H9 (cell line): ENCODE measurements at regions not wholly inside any gene's neighbourhood (a gene's known extent, or its start where the extent isn't known, plus 50 kb on each side); places are given as distances from the start of the nearest gene placed in this dataset.

Source experiments
- DNase-seq: peaks from one replicate; pipeline ENCODE4 v3.0.0-alpha.2; 2017
- H2AFZ ChIP-seq: one replicate; pipeline ENCODE4 v1.6.1; 2013; ENCODE audit warnings: mild to moderate bottlenecking, low read length, control low read depth, moderate library complexity
- H2AK5ac ChIP-seq: 2 replicates; pipeline ENCODE4 v1.6.1; 2013; ENCODE audit warnings: low read length, control low read depth, mixed read lengths; ENCODE audit not compliant: insufficient read length
- H2BK120ac ChIP-seq: one replicate; pipeline ENCODE4 v1.6.1; 2013; ENCODE audit warnings: low read depth, mild to moderate bottlenecking, low read length, control low read depth, inconsistent platforms; ENCODE audit not compliant: poor library complexity, severe bottlenecking
- H2BK12ac ChIP-seq: 2 replicates; pipeline ENCODE4 v1.6.1; 2013; ENCODE audit warnings: low read length, control low read depth, mixed read lengths, low read depth; ENCODE audit not compliant: insufficient read length
- H2BK15ac ChIP-seq: 2 replicates; pipeline ENCODE4 v1.6.1; 2013; ENCODE audit warnings: low read depth, low read length, control low read depth
- H2BK20ac ChIP-seq: one replicate; pipeline ENCODE4 v1.6.1; 2013; ENCODE audit warnings: low read depth, mild to moderate bottlenecking, low read length, control low read depth, inconsistent platforms; ENCODE audit not compliant: poor library complexity, severe bottlenecking
- H2BK5ac ChIP-seq: 2 replicates; pipeline ENCODE4 v1.6.1; 2013; ENCODE audit warnings: low read length, control low read depth, mixed read lengths; ENCODE audit not compliant: insufficient read length
- H3K14ac ChIP-seq: 2 replicates; pipeline ENCODE4 v1.6.1; 2013; ENCODE audit warnings: low read length, control low read depth; ENCODE audit not compliant: insufficient read depth
- H3K18ac ChIP-seq: 2 replicates; pipeline ENCODE4 v1.6.1; 2013; ENCODE audit warnings: low read depth, mild to moderate bottlenecking, mixed read lengths, low read length, control low read depth; ENCODE audit not compliant: insufficient read length
- H3K23ac ChIP-seq: 2 replicates; pipeline ENCODE4 v1.6.1; 2013; ENCODE audit warnings: low read length, control low read depth, mixed read lengths, low read depth; ENCODE audit not compliant: insufficient read length
- H3K23me2 ChIP-seq: 2 replicates; pipeline ENCODE4 v1.6.1; 2013; ENCODE audit warnings: low read depth, mild to moderate bottlenecking, mixed read lengths, low read length, control low read depth; ENCODE audit not compliant: insufficient read length, poor library complexity, severe bottlenecking
- H3K27ac ChIP-seq: 2 replicates; pipeline ENCODE4 v1.5.1; 2013; ENCODE audit warnings: low read length, control low read depth, mixed read lengths, low read depth; ENCODE audit not compliant: insufficient read length
- H3K27me3 ChIP-seq: 2 replicates; pipeline ENCODE4 v1.6.1; 2013; ENCODE audit warnings: low read length, control low read depth, inconsistent platforms; ENCODE audit not compliant: insufficient read depth
- H3K4ac ChIP-seq: 2 replicates; pipeline ENCODE4 v1.6.1; 2013; ENCODE audit warnings: low read depth, mild to moderate bottlenecking, control low read depth, inconsistent platforms, low read length, moderate library complexity
- H3K4me1 ChIP-seq: 2 replicates; pipeline ENCODE4 v1.6.1; 2013; ENCODE audit warnings: low read length, control low read depth, inconsistent platforms; ENCODE audit not compliant: insufficient read depth
- H3K4me2 ChIP-seq: 2 replicates; pipeline ENCODE4 v1.6.1; 2013; ENCODE audit warnings: low read length, control low read depth, mixed read lengths; ENCODE audit not compliant: insufficient read length, insufficient read depth
- H3K56ac ChIP-seq: 2 replicates; pipeline ENCODE4 v1.6.1; 2013; ENCODE audit warnings: low read depth, mild to moderate bottlenecking, mixed read lengths, low read length, control low read depth; ENCODE audit not compliant: insufficient read length
- H3K79me1 ChIP-seq: 2 replicates; pipeline ENCODE4 v1.6.1; 2013; ENCODE audit warnings: low read depth, mild to moderate bottlenecking, moderate library complexity, low read length, control low read depth, inconsistent platforms; ENCODE audit not compliant: insufficient read depth, poor library complexity, severe bottlenecking
- H3K79me2 ChIP-seq: 2 replicates; pipeline ENCODE4 v1.6.1; 2013; ENCODE audit warnings: low read length, control low read depth, inconsistent platforms; ENCODE audit not compliant: insufficient read depth
- H3K9ac ChIP-seq: 2 replicates; pipeline ENCODE4 v1.6.1; 2013; ENCODE audit warnings: low read length, control low read depth, mixed read lengths; ENCODE audit not compliant: insufficient read length; ENCODE audit errors: extremely low read depth
- H3K9me3 ChIP-seq: one replicate; pipeline ENCODE4 v1.6.1; 2013; ENCODE audit warnings: low read depth, low read length, inconsistent platforms; ENCODE audit not compliant: control insufficient read depth
- H3T11ph ChIP-seq: one replicate; pipeline ENCODE4 v1.6.1; 2013; ENCODE audit warnings: mild to moderate bottlenecking, low read length, control low read depth, inconsistent platforms
- H4K20me1 ChIP-seq: one replicate; pipeline ENCODE4 v1.6.1; 2013; ENCODE audit not compliant: control insufficient read depth, insufficient read length, insufficient read depth
- H4K5ac ChIP-seq: 2 replicates; pipeline ENCODE4 v1.6.1; 2013; ENCODE audit warnings: low read depth, mild to moderate bottlenecking, mixed read lengths, low read length, control low read depth; ENCODE audit not compliant: insufficient read length
- H4K8ac ChIP-seq: replicated peaks from 2 replicates; pipeline ENCODE4 v1.6.1; 2013; ENCODE audit warnings: low read length, control low read depth, mixed read lengths, low read depth; ENCODE audit not compliant: insufficient read length
- H4K91ac ChIP-seq: 2 replicates; pipeline ENCODE4 v1.6.1; 2013; ENCODE audit warnings: low read depth, mild to moderate bottlenecking, moderate library complexity, mixed read lengths, low read length, control low read depth; ENCODE audit not compliant: insufficient read length
- H3K27ac Mint-ChIP-seq, 3 experiments: 2 replicates in 2 of 3; 3 replicates in 1 of 3; pipeline ENCODE4 v1.8.0; 2020 to 2021; ENCODE audit warnings: mixed read lengths in 3 of 3, mild to moderate bottlenecking in 1 of 3, moderate library complexity in 1 of 3
- H3K27me3 Mint-ChIP-seq: 2 replicates; pipeline ENCODE4 v1.8.0; 2021; ENCODE audit warnings: low read depth, mild to moderate bottlenecking, moderate library complexity, mixed read lengths
- H3K36me3 Mint-ChIP-seq, 3 experiments: 2 replicates in 2 of 3; 3 replicates in 1 of 3; pipeline ENCODE4 v1.8.0; 2020 to 2021; ENCODE audit warnings: low read depth in 3 of 3, mixed read lengths in 3 of 3; ENCODE audit not compliant: insufficient read depth in 1 of 3
- H3K4me1 Mint-ChIP-seq, 2 experiments: 2 replicates each; pipeline ENCODE4 v1.8.0; 2020; ENCODE audit warnings: mixed read lengths in 2 of 2
- H3K4me3 Mint-ChIP-seq, 2 experiments: 2 replicates in 1 of 2; 3 replicates in 1 of 2; pipeline ENCODE4 v1.8.0; 2020 to 2021; ENCODE audit warnings: mild to moderate bottlenecking in 2 of 2, mixed read lengths in 2 of 2, moderate library complexity in 1 of 2
- H3K9me3 Mint-ChIP-seq, 2 experiments: 2 replicates in 1 of 2; 3 replicates in 1 of 2; pipeline ENCODE4 v1.8.0; 2020; ENCODE audit warnings: mild to moderate bottlenecking in 2 of 2, mixed read lengths in 2 of 2, moderate library complexity in 1 of 2
- CTCF ChIP-seq: fragments of 200-600 bp; sonication (generic); conservative IDR thresholded peaks from 3 replicates; pipeline ENCODE4 v1.8.0; 2021; ENCODE audit warnings: antibody characterized with exemption, mild to moderate bottlenecking
- WGBS: extraction: QIAGEN DNeasy Blood & Tissue Kit; methylation state at CpG from one replicate; pipeline ENCODE4 v1.1.7; 2013; ENCODE audit warnings: missing lambda C conversion rate, low lambda C conversion rate, mixed read lengths; ENCODE audit not compliant: insufficient read length; ENCODE audit errors: extremely low coverage; 5-methylcytosine and 5-hydroxymethylcytosine counted together

DNA sequence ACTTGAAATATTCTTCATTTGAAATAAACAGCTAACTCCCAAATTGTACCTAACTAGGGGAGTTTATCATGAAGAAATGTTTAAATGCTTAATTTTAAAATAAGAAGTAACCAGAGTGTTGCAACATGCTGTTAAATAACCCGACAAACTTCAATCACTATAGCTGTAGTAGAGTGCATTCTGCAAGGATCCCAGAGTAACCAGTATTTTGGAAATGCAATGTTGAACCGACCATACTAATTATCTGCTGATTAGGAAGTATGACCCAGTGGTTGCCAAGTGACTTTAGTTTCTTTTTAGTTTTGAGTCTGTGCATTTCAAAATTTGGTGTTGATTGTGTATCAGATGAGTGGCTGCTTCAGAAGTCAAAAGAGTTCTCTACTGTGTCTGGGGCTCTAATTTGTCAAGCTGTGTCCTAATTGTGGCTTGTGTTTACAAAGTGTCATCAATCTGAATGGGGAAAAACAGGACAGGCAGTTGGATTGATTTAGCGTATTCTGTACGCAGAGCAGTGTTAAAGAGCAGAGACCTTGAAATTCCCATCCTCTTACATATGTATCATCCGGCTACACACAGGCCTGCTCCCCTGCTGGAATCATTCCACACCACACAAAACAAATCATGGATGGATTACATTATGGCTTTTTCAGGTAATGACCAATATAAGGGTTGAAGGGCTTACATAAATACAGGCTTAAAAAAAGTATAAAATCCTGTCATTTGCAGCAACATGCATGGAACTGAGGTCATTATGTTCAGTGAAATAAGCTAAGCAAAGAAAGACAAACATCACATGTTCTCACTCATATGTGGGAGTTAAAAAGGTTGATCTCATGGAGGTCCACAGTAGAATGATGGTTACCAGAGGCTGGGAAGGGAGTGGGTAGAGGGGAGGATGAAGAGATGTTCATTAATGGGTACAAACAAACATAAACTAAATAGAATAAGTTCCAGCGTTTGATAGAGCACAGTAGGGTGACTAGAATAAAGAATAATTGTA is 351.5 kb downstream of the KLF12 start:
- Histone ChIP-seq H3K4me2 (no peak overlapping the region), H3K23ac (no peak overlapping the region), H2BK5ac (no peak overlapping the region), H2AK5ac (no peak overlapping the region), H3K79me1 (no peaks in the 10 kb centered on the region), H3K14ac (no peak overlapping the region), H3K4ac (no peak overlapping the region), H2AFZ (no peak overlapping the region), H4K91ac (no peak overlapping the region), H3T11ph (no peak overlapping the region), H3K23me2 (no peaks in the 10 kb centered on the region), H4K5ac (no peak overlapping the region), H3K9ac (no peak overlapping the region), H2BK12ac (no peak overlapping the region), H2BK20ac (no peak overlapping the region), H3K9me3 (no peaks in the 10 kb centered on the region), H3K56ac (no peak overlapping the region), H3K18ac (no peak overlapping the region), H4K20me1 (no peaks in the 10 kb centered on the region), H2BK15ac (no peak overlapping the region), H3K4me1 (no peaks in the 10 kb centered on the region; the same call in 1 of the 2 replicates), H4K8ac (no peak overlapping the region), H3K27me3 (no peaks in the 10 kb centered on the region), H3K27ac (no peak overlapping the region), H3K79me2 (no peaks in the 10 kb centered on the region), H2BK120ac (no peak overlapping the region)
- no peak for DNase-seq
- no peaks in the 10 kb centered on the region for H3K27me3 Mint-ChIP-seq
- WGBS, result no CpG with 5 or more reads among the region's 6 CpGs
- no peak overlapping the region for H3K4me3 Mint-ChIP-seq
- no peak for TF ChIP-seq CTCF
- no peaks in the 10 kb centered on the region for H3K9me3 Mint-ChIP-seq
- H3K27ac Mint-ChIP-seq, result no peak overlapping the region
- peaks cover 0 to 5% of the 10 kb centered on the region in 2 experiments; a peak in 1 of 4 replicates for H3K4me1 Mint-ChIP-seq
- H3K36me3 Mint-ChIP-seq, result peaks cover 0 to 2% (median 0%) of the 10 kb centered on the region in 3 experiments; a peak in 3 of 7 replicates
